ENCODE measurements at regions not wholly inside any gene's neighbourhood (a gene's known extent, or its start where the extent isn't known, plus 50 kb on each side); places are given as distances from the start of the nearest gene placed in this dataset.

GRCh38 chr11:45432910-45433309, 146.8 kb upstream of the SYT13 start:
- peaks cover 0 to 58% (median 0%) of the 10 kb centered on the region in 7 donors for H3K27me3 ChIP-seq (replicated peaks in 1 of 7)
- no peak for DNase-seq
- H3K27ac ChIP-seq, result no peak overlapping the region
- intact Hi-C loops (cut with DNase I; ENCODE audit: low total_unique reads), result no loop called here
- WGBS, 5 donors, result 80 to 90% (median 88%) methylated on average over 6 of the region's 6 CpGs
- H3K36me3 ChIP-seq, result no peaks in the 10 kb centered on the region
- H3K4me1 ChIP-seq, result no peaks in the 10 kb centered on the region
- H3K9me3 ChIP-seq, result no peaks in the 10 kb centered on the region
- no peak for TF ChIP-seq POLR2A (IDR thresholded peaks at IDR 0.05)
- no peak for TF ChIP-seq CTCF (IDR thresholded peaks at IDR 0.05 in 8 of 11, conservative IDR thresholded peaks at IDR 0.05 in 3 of 11)
- TF ChIP-seq POLR2AphosphoS5 (IDR thresholded peaks at IDR 0.05), result no peak
- H3K4me3 ChIP-seq, result no peak overlapping the region

GRCh38 chr11:45432100-45432499, 146.0 kb upstream of the SYT13 start:
- Histone ChIP-seq H3K27me3 (replicated peaks in 1 of 7) (peaks cover 0 to 58% (median 0%) of the 10 kb centered on the region in 7 donors), H3K36me3 (no peaks in the 10 kb centered on the region), H3K4me1 (no peaks in the 10 kb centered on the region), H3K9me3 (no peaks in the 10 kb centered on the region), H3K27ac (no peak overlapping the region), H3K4me3 (no peak overlapping the region)
- DNase-seq, result no peak
- TF ChIP-seq POLR2AphosphoS5 (IDR thresholded peaks at IDR 0.05) (no peak), CTCF (IDR thresholded peaks at IDR 0.05 in 8 of 11, conservative IDR thresholded peaks at IDR 0.05 in 3 of 11) (no peak), POLR2A (IDR thresholded peaks at IDR 0.05) (no peak)
- 80 to 95% (median 86%) methylated on average over 3 of the region's 3 CpGs for WGBS, 5 donors
- intact Hi-C loops (cut with DNase I; ENCODE audit: low total_unique reads), result no loop called here

GRCh38 chr11:45431046-45432018, 145.2 kb upstream of the SYT13 start:
- H3K9me3 ChIP-seq, result no peaks in the 10 kb centered on the region
- H3K4me1 ChIP-seq, result no peaks in the 10 kb centered on the region
- TF ChIP-seq POLR2A (IDR thresholded peaks at IDR 0.05) (no peak), CTCF (IDR thresholded peaks at IDR 0.05 in 8 of 11, conservative IDR thresholded peaks at IDR 0.05 in 3 of 11) (no peak), POLR2AphosphoS5 (IDR thresholded peaks at IDR 0.05) (no peak)
- peaks cover 0 to 54% (median 0%) of the 10 kb centered on the region in 7 donors for H3K27me3 ChIP-seq (replicated peaks in 1 of 7)
- no peak overlapping the region for H3K4me3 ChIP-seq
- WGBS, 5 donors, result 78 to 87% (median 80%) methylated on average over 13 of the region's 13 CpGs
- no peak overlapping the region for H3K27ac ChIP-seq
- intact Hi-C loops (cut with DNase I; ENCODE audit: low total_unique reads), result no loop called here
- no peaks in the 10 kb centered on the region for H3K36me3 ChIP-seq
- no peak for DNase-seq

- no peak overlapping the region for H3K4me3 ChIP-seq
- no peak for TF ChIP-seq CTCF (IDR thresholded peaks at IDR 0.05 in 8 of 11, conservative IDR thresholded peaks at IDR 0.05 in 3 of 11)
- TF ChIP-seq POLR2AphosphoS5 (IDR thresholded peaks at IDR 0.05), result no peak
- TF ChIP-seq POLR2A (IDR thresholded peaks at IDR 0.05), result no peak
- no peaks in the 10 kb centered on the region for H3K4me1 ChIP-seq
- 67 to 89% (median 78%) methylated on average over 1 of the region's 1 CpG for WGBS, 5 donors
- H3K27me3 ChIP-seq (replicated peaks in 1 of 7), result peaks cover 0 to 44% (median 0%) of the 10 kb centered on the region in 7 donors
- H3K27ac ChIP-seq, result no peak overlapping the region
- no peaks in the 10 kb centered on the region for H3K9me3 ChIP-seq
- H3K36me3 ChIP-seq, result no peaks in the 10 kb centered on the region
- DNase-seq, result no peak
- intact Hi-C loops (cut with DNase I; ENCODE audit: low total_unique reads), result no loop called here
Observed at GRCh38 chr11:45430361-45430760, 144.2 kb upstream of the SYT13 start.
